HL-60 (cell line): ENCODE measurements at regions not wholly inside any gene's neighbourhood (a gene's known extent, or its start where the extent isn't known, plus 50 kb on each side); places are given as distances from the start of the nearest gene placed in this dataset.

ENCODE experiments used
- REST ChIP-seq: IDR thresholded peaks from 2 replicates; pipeline ENCODE4 v1.6.1; 2012; ENCODE audit warnings: low read depth; ENCODE audit not compliant: insufficient replicate concordance
- TF ChIP-seq, protein P1 (sequence below): IDR thresholded peaks from one replicate; pipeline ENCODE4 v1.5.1; 2011; ENCODE audit warnings: low read length, control low read depth, inconsistent platforms; ENCODE audit not compliant: insufficient read depth

GRCh38 chr2:192277494-192278109 lies 82.9 kb upstream of the TMEFF2 start:
- TF ChIP-seq, protein P1, sequence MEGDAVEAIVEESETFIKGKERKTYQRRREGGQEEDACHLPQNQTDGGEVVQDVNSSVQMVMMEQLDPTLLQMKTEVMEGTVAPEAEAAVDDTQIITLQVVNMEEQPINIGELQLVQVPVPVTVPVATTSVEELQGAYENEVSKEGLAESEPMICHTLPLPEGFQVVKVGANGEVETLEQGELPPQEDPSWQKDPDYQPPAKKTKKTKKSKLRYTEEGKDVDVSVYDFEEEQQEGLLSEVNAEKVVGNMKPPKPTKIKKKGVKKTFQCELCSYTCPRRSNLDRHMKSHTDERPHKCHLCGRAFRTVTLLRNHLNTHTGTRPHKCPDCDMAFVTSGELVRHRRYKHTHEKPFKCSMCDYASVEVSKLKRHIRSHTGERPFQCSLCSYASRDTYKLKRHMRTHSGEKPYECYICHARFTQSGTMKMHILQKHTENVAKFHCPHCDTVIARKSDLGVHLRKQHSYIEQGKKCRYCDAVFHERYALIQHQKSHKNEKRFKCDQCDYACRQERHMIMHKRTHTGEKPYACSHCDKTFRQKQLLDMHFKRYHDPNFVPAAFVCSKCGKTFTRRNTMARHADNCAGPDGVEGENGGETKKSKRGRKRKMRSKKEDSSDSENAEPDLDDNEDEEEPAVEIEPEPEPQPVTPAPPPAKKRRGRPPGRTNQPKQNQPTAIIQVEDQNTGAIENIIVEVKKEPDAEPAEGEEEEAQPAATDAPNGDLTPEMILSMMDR, result no peak
- no peak for TF ChIP-seq REST
